Caco-2 (cell line): ENCODE measurements at regions not wholly inside any gene's neighbourhood (a gene's known extent, or its start where the extent isn't known, plus 50 kb on each side); places are given as distances from the start of the nearest gene placed in this dataset.

Experiments used
- BruUV-seq: library from RNA; stranded (reverse); fragments of 400-500 nt; replicated peaks from 2 replicates; lab custom pipeline; 2021; lab: Mats Ljungman, UMichigan
- CTCF ChIA-PET: fragments of 300-600 bp; sonication (Branson Sonifier 250); formaldehyde crosslinking; loops from one replicate; lab custom pipeline; 2022; ENCODE audit warnings: antibody characterized with exemption; lab: Charles Lee
- POLR2A ChIA-PET: fragments of 300-600 bp; sonication (Branson Sonifier 250); formaldehyde crosslinking; loops from one replicate; lab custom pipeline; 2022; ENCODE audit warnings: antibody characterized with exemption; lab: Charles Lee
- DNase-seq, 2 experiments: peaks; one replicate each; pipeline versions ENCODE4 v3.0.0 to v3.0.0-alpha.2; 2020 to 2022
- H3K27me3 ChIP-seq: replicated peaks from 2 replicates; pipeline ENCODE4 v1.6.0; 2011; ENCODE audit warnings: low read length; ENCODE audit not compliant: control insufficient read depth, insufficient read depth
- H3K36me3 ChIP-seq: 2 replicates; pipeline ENCODE4 v1.5.1; 2011; ENCODE audit warnings: low read length; ENCODE audit not compliant: control insufficient read depth, insufficient read depth
- H3K4me1 ChIP-seq: fragments of 250-450 bp; sonication (Bioruptor Pico); 2 replicates; pipeline ENCODE4 v1.5.1; 2020; ENCODE audit warnings: mild to moderate bottlenecking
- H3K4me3 ChIP-seq: 2 replicates; pipeline ENCODE4 v1.5.1; 2011; ENCODE audit warnings: low read depth, mild to moderate bottlenecking, control low read depth, low read length
- H3K9me3 ChIP-seq: fragments of 250-450 bp; sonication (Bioruptor Pico); 2 replicates; pipeline ENCODE4 v1.5.1; 2020; ENCODE audit warnings: mild to moderate bottlenecking, moderate library complexity
- H3K27ac Mint-ChIP-seq: one replicate; pipeline ENCODE4 v1.8.0; 2022; ENCODE audit warnings: mixed read lengths; ENCODE audit not compliant: unreplicated experiment
- H3K27me3 Mint-ChIP-seq: one replicate; pipeline ENCODE4 v1.8.0; 2022; ENCODE audit warnings: mixed read lengths; ENCODE audit not compliant: insufficient read depth, unreplicated experiment
- H3K36me3 Mint-ChIP-seq: one replicate; pipeline ENCODE4 v1.8.0; 2022; ENCODE audit warnings: mild to moderate bottlenecking, mixed read lengths; ENCODE audit not compliant: insufficient read depth, unreplicated experiment
- H3K4me1 Mint-ChIP-seq: one replicate; pipeline ENCODE4 v1.8.0; 2022; ENCODE audit warnings: low read depth, mixed read lengths; ENCODE audit not compliant: unreplicated experiment
- H3K4me3 Mint-ChIP-seq: one replicate; pipeline ENCODE4 v1.8.0; 2022; ENCODE audit warnings: mild to moderate bottlenecking, moderate library complexity, mixed read lengths; ENCODE audit not compliant: unreplicated experiment
- H3K9me3 Mint-ChIP-seq: one replicate; pipeline ENCODE4 v1.8.0; 2022; ENCODE audit warnings: mixed read lengths; ENCODE audit not compliant: unreplicated experiment
- intact Hi-C: fragments of 100-400 bp; cut with micrococcal nuclease; formaldehyde crosslinking; loops from one replicate; pipeline ENCODE4 v1.10.0; 2022; ENCODE audit not compliant: unreplicated experiment
- TF ChIP-seq, protein P1 (sequence below), 2 experiments: fragments of 200-600 bp in 1 of 2; IDR thresholded peaks; 1 replicate in 1 of 2; 2 replicates in 1 of 2; pipeline versions ENCODE4 v1.5.1 to v1.8.0; 2011 to 2022; ENCODE audit warnings: antibody characterized with exemption in 1 of 2, control low read depth in 1 of 2, inconsistent platforms in 1 of 2, low read depth in 1 of 2, low read length in 1 of 2, mild to moderate bottlenecking in 1 of 2, moderate library complexity in 1 of 2; ENCODE audit not compliant: insufficient read depth in 1 of 2, severe bottlenecking in 1 of 2, unreplicated experiment in 1 of 2

DNA sequence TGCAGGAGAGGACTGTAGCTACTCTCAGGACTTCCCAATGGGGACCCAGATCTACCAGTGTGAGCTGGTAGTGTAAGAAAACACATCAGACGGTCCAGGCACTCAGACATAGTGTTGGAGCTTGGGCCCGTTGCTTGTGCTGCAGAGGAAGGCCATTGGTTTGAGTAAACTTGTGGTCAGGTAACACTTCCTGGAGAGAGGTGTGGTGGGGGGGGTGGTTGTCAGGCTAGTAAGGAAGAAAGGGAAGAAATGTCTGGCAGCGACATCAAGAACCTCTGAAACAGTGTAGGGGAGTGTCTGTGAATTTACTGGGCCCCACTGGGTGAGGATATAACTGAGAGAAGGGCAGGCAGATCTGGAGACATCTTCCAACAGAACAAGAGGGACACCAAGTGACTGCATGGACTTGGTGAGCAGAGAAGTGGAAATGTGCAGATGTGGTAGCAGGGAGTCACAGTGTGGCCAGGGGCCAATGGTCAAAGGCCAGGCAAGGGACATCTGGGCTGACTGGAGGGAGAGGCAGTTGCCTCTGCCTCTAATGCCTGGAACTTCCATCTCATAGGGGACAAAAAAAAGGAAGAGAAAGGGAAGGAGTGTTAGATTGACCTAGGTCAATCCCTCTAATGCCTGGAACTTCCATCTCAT lies 63.7 kb upstream of the MRPS22 start:
- Histone ChIP-seq H3K9me3 (0 out of 2 replicates have a peak, but pooled peaks cover 3% of the 10 kb centered on the region), H3K36me3 (no peaks in the 10 kb centered on the region), H3K4me1 (no peaks in the 10 kb centered on the region), H3K4me3 (no peak overlapping the region), H3K27me3 (no peaks in the 10 kb centered on the region)
- TF ChIP-seq, protein P1, sequence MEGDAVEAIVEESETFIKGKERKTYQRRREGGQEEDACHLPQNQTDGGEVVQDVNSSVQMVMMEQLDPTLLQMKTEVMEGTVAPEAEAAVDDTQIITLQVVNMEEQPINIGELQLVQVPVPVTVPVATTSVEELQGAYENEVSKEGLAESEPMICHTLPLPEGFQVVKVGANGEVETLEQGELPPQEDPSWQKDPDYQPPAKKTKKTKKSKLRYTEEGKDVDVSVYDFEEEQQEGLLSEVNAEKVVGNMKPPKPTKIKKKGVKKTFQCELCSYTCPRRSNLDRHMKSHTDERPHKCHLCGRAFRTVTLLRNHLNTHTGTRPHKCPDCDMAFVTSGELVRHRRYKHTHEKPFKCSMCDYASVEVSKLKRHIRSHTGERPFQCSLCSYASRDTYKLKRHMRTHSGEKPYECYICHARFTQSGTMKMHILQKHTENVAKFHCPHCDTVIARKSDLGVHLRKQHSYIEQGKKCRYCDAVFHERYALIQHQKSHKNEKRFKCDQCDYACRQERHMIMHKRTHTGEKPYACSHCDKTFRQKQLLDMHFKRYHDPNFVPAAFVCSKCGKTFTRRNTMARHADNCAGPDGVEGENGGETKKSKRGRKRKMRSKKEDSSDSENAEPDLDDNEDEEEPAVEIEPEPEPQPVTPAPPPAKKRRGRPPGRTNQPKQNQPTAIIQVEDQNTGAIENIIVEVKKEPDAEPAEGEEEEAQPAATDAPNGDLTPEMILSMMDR (IDR thresholded peaks at IDR 0.05; ENCODE audit: insufficient read depth in 1 of 2, low read depth in 1 of 2, low read length in 1 of 2, severe bottlenecking in 1 of 2, unreplicated experiment in 1 of 2), result no peak
- Mint-ChIP-seq H3K4me3 (no peak overlapping the region), H3K4me1 (no peaks in the 10 kb centered on the region), H3K9me3 (no peaks in the 10 kb centered on the region), H3K27me3 (peaks cover 14% of the 10 kb centered on the region), H3K36me3 (no peaks in the 10 kb centered on the region), H3K27ac (no peak overlapping the region)
- no TSS peak for BruUV-seq
- no peak for DNase-seq
- POLR2A ChIA-PET, result no interaction called here
- intact Hi-C loops, result no loop called here
- CTCF ChIA-PET, result no interaction called here

DNA sequence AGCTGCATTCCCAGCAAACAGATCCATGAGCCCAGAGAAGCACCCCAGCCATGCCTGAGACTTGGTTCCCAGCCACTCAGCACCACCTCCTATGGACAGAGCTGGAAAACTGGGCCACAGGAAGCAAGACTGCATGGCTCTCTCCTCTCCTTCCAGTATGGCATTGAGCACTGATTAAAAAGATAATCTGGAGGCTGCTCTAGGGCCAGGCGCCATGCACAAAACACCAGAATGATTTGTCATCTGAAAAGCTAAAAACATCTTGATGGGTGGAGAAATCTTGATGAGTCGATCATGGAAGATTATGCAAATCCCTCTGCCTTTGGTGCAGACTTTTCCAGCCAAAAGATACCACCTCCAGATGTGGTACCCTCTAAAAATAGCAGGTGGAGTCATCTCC lies 62.7 kb upstream of the MRPS22 start:
- H3K36me3 ChIP-seq, result no peaks in the 10 kb centered on the region
- no peaks in the 10 kb centered on the region for H3K27me3 ChIP-seq
- Mint-ChIP-seq H3K27me3 (peaks cover 10% of the 10 kb centered on the region), H3K4me3 (no peak overlapping the region), H3K9me3 (no peaks in the 10 kb centered on the region), H3K36me3 (no peaks in the 10 kb centered on the region), H3K4me1 (no peaks in the 10 kb centered on the region), H3K27ac (no peak overlapping the region)
- no peak for DNase-seq
- no peak overlapping the region for H3K4me3 ChIP-seq
- H3K9me3 ChIP-seq, result 0 out of 2 replicates have a peak, but pooled peaks cover 3% of the 10 kb centered on the region
- no TSS peak for BruUV-seq
- intact Hi-C loops, result no loop called here
- CTCF ChIA-PET, result no interaction called here
- no peaks in the 10 kb centered on the region for H3K4me1 ChIP-seq
- POLR2A ChIA-PET, result no interaction called here
- TF ChIP-seq, protein P1 (IDR thresholded peaks at IDR 0.05; ENCODE audit: insufficient read depth in 1 of 2, low read depth in 1 of 2, low read length in 1 of 2, severe bottlenecking in 1 of 2, unreplicated experiment in 1 of 2), result no peak

DNA sequence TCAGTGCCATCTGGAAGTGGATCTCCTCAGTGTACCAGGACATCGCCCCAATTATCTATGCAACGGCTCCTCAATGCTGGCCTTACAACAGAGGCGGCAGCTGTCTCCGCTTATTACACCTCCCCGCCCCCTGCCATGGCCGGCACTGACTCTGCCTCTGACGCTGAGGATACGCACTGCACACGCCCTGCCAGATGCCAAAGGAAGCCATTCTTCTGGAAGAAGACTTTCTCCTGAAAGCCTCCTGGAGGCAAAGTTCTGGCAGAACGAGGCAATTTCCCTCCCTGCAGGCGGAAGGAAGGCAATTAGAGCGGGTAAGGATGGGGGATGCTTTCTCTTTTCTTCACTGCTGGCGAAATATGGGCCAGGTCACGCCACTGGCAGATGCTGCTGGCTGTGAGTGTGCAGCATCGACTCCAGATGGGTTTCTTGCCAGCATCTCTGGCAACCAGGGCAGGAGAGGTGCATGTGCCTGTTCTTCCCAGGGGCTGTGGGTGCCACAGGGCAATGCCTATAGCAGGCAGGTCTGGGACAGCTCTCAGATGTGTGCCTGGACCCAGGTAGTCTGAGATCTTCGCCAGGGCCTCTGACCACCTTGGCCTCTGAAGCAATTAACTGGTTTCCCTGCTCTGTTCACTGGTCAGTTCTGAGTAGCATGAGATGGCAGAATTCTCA lies 62.2 kb upstream of the MRPS22 start:
- POLR2A ChIA-PET, result no interaction called here
- H3K9me3 Mint-ChIP-seq, result no peaks in the 10 kb centered on the region
- H3K27ac Mint-ChIP-seq, result no peak overlapping the region
- H3K4me1 ChIP-seq, result no peaks in the 10 kb centered on the region
- DNase-seq, result no peak
- no TSS peak for BruUV-seq
- no peaks in the 10 kb centered on the region for H3K36me3 Mint-ChIP-seq
- no peaks in the 10 kb centered on the region for H3K27me3 ChIP-seq
- peaks cover 10% of the 10 kb centered on the region for H3K27me3 Mint-ChIP-seq
- H3K4me3 Mint-ChIP-seq, result no peak overlapping the region
- TF ChIP-seq, protein P1 (IDR thresholded peaks at IDR 0.05; ENCODE audit: insufficient read depth in 1 of 2, low read depth in 1 of 2, low read length in 1 of 2, severe bottlenecking in 1 of 2, unreplicated experiment in 1 of 2), result no peak
- H3K4me1 Mint-ChIP-seq, result no peaks in the 10 kb centered on the region
- CTCF ChIA-PET, result no interaction called here
- 0 out of 2 replicates have a peak, but pooled peaks cover 3% of the 10 kb centered on the region for H3K9me3 ChIP-seq
- H3K4me3 ChIP-seq, result no peak overlapping the region
- intact Hi-C loops, result no loop called here
- H3K36me3 ChIP-seq, result no peaks in the 10 kb centered on the region
